Caco-2 (cell line): ENCODE measurements at regions not wholly inside any gene's neighbourhood (a gene's known extent, or its start where the extent isn't known, plus 50 kb on each side); places are given as distances from the start of the nearest gene placed in this dataset.

Experiments used
- BruUV-seq: library from RNA; stranded (reverse); fragments of 400-500 nt; replicated peaks from 2 replicates; lab custom pipeline; 2021; lab: Mats Ljungman, UMichigan
- CTCF ChIA-PET: fragments of 300-600 bp; sonication (Branson Sonifier 250); formaldehyde crosslinking; loops from one replicate; lab custom pipeline; 2022; ENCODE audit warnings: antibody characterized with exemption; lab: Charles Lee
- POLR2A ChIA-PET: fragments of 300-600 bp; sonication (Branson Sonifier 250); formaldehyde crosslinking; loops from one replicate; lab custom pipeline; 2022; ENCODE audit warnings: antibody characterized with exemption; lab: Charles Lee
- DNase-seq, 2 experiments: peaks; one replicate each; pipeline versions ENCODE4 v3.0.0 to v3.0.0-alpha.2; 2020 to 2022
- H3K27me3 ChIP-seq: replicated peaks from 2 replicates; pipeline ENCODE4 v1.6.0; 2011; ENCODE audit warnings: low read length; ENCODE audit not compliant: control insufficient read depth, insufficient read depth
- H3K36me3 ChIP-seq: 2 replicates; pipeline ENCODE4 v1.5.1; 2011; ENCODE audit warnings: low read length; ENCODE audit not compliant: control insufficient read depth, insufficient read depth
- H3K4me1 ChIP-seq: fragments of 250-450 bp; sonication (Bioruptor Pico); 2 replicates; pipeline ENCODE4 v1.5.1; 2020; ENCODE audit warnings: mild to moderate bottlenecking
- H3K4me3 ChIP-seq: 2 replicates; pipeline ENCODE4 v1.5.1; 2011; ENCODE audit warnings: low read depth, mild to moderate bottlenecking, control low read depth, low read length
- H3K9me3 ChIP-seq: fragments of 250-450 bp; sonication (Bioruptor Pico); 2 replicates; pipeline ENCODE4 v1.5.1; 2020; ENCODE audit warnings: mild to moderate bottlenecking, moderate library complexity
- H3K27ac Mint-ChIP-seq: one replicate; pipeline ENCODE4 v1.8.0; 2022; ENCODE audit warnings: mixed read lengths; ENCODE audit not compliant: unreplicated experiment
- H3K27me3 Mint-ChIP-seq: one replicate; pipeline ENCODE4 v1.8.0; 2022; ENCODE audit warnings: mixed read lengths; ENCODE audit not compliant: insufficient read depth, unreplicated experiment
- H3K36me3 Mint-ChIP-seq: one replicate; pipeline ENCODE4 v1.8.0; 2022; ENCODE audit warnings: mild to moderate bottlenecking, mixed read lengths; ENCODE audit not compliant: insufficient read depth, unreplicated experiment
- H3K4me1 Mint-ChIP-seq: one replicate; pipeline ENCODE4 v1.8.0; 2022; ENCODE audit warnings: low read depth, mixed read lengths; ENCODE audit not compliant: unreplicated experiment
- H3K4me3 Mint-ChIP-seq: one replicate; pipeline ENCODE4 v1.8.0; 2022; ENCODE audit warnings: mild to moderate bottlenecking, moderate library complexity, mixed read lengths; ENCODE audit not compliant: unreplicated experiment
- H3K9me3 Mint-ChIP-seq: one replicate; pipeline ENCODE4 v1.8.0; 2022; ENCODE audit warnings: mixed read lengths; ENCODE audit not compliant: unreplicated experiment
- intact Hi-C: fragments of 100-400 bp; cut with micrococcal nuclease; formaldehyde crosslinking; loops from one replicate; pipeline ENCODE4 v1.10.0; 2022; ENCODE audit not compliant: unreplicated experiment
- TF ChIP-seq, protein P1 (sequence below), 2 experiments: fragments of 200-600 bp in 1 of 2; IDR thresholded peaks; 1 replicate in 1 of 2; 2 replicates in 1 of 2; pipeline versions ENCODE4 v1.5.1 to v1.8.0; 2011 to 2022; ENCODE audit warnings: antibody characterized with exemption in 1 of 2, control low read depth in 1 of 2, inconsistent platforms in 1 of 2, low read depth in 1 of 2, low read length in 1 of 2, mild to moderate bottlenecking in 1 of 2, moderate library complexity in 1 of 2; ENCODE audit not compliant: insufficient read depth in 1 of 2, severe bottlenecking in 1 of 2, unreplicated experiment in 1 of 2

DNA sequence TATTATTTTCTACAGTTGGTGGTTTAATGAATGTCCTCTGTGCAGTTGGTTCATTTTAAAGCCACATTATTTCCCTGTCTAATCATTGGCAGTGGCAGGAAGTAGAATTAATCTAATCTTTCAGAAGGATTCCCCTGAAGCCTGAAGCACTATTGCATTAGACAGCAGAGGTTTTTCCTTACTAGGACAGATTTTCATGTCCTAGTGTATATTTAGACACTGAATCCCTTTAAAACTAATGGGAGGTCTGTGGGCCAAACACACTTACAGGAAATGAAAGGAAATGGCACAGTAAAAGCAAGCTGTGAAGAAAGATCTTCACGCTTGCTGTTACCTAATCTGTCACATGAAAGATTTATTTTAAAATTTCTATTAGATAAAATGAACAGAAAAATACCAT, 165.2 kb downstream of the SLC39A8 start:
- H3K27me3 Mint-ChIP-seq = no peaks in the 10 kb centered on the region
- Histone ChIP-seq H3K4me3 (no peak overlapping the region), H3K4me1 (no peaks in the 10 kb centered on the region), H3K27me3 (no peaks in the 10 kb centered on the region), H3K36me3 (no peaks in the 10 kb centered on the region), H3K9me3 (no peaks in the 10 kb centered on the region)
- BruUV-seq = no TSS peak
- H3K4me1 Mint-ChIP-seq = no peaks in the 10 kb centered on the region
- intact Hi-C loops = no loop called here
- no peaks in the 10 kb centered on the region for H3K36me3 Mint-ChIP-seq
- DNase-seq = no peak
- H3K9me3 Mint-ChIP-seq = no peaks in the 10 kb centered on the region
- POLR2A ChIA-PET = no interaction called here
- no peak overlapping the region for H3K4me3 Mint-ChIP-seq
- CTCF ChIA-PET = no interaction called here
- no peak overlapping the region for H3K27ac Mint-ChIP-seq
- TF ChIP-seq, protein P1, sequence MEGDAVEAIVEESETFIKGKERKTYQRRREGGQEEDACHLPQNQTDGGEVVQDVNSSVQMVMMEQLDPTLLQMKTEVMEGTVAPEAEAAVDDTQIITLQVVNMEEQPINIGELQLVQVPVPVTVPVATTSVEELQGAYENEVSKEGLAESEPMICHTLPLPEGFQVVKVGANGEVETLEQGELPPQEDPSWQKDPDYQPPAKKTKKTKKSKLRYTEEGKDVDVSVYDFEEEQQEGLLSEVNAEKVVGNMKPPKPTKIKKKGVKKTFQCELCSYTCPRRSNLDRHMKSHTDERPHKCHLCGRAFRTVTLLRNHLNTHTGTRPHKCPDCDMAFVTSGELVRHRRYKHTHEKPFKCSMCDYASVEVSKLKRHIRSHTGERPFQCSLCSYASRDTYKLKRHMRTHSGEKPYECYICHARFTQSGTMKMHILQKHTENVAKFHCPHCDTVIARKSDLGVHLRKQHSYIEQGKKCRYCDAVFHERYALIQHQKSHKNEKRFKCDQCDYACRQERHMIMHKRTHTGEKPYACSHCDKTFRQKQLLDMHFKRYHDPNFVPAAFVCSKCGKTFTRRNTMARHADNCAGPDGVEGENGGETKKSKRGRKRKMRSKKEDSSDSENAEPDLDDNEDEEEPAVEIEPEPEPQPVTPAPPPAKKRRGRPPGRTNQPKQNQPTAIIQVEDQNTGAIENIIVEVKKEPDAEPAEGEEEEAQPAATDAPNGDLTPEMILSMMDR (IDR thresholded peaks at IDR 0.05; ENCODE audit: insufficient read depth in 1 of 2, low read depth in 1 of 2, low read length in 1 of 2, severe bottlenecking in 1 of 2, unreplicated experiment in 1 of 2) = no peak

DNA sequence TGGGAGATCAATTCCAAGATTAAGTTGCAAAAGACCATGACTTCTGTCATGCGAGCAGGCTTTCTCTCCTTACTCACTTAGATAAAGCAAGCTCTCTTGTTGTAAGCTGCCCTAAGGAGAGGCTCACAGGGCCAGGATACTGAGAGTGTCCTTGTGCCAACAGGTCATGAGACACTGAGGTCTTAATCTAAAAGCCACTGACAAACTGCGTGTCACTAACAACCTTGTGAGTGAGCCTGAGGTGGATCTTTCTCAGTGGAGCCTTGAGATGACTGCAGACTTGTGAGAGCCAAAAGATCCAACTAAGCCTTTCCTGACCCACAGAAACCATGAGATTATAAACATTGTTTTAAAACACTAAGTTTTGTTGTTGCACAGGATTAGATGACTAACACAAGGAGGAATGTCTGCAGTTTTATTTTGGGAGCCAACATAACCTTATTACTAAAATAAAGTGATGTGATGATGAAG, 170.5 kb downstream of the SLC39A8 start:
- BruUV-seq = no TSS peak
- Histone ChIP-seq H3K27me3 (no peaks in the 10 kb centered on the region), H3K4me3 (no peak overlapping the region), H3K36me3 (no peaks in the 10 kb centered on the region), H3K4me1 (no peaks in the 10 kb centered on the region), H3K9me3 (no peaks in the 10 kb centered on the region)
- DNase-seq = no peak
- H3K27me3 Mint-ChIP-seq = no peaks in the 10 kb centered on the region
- no peak overlapping the region for H3K4me3 Mint-ChIP-seq
- intact Hi-C loops = no loop called here
- H3K4me1 Mint-ChIP-seq = no peaks in the 10 kb centered on the region
- TF ChIP-seq, protein P1 (IDR thresholded peaks at IDR 0.05; ENCODE audit: insufficient read depth in 1 of 2, low read depth in 1 of 2, low read length in 1 of 2, severe bottlenecking in 1 of 2, unreplicated experiment in 1 of 2) = no peak
- no peaks in the 10 kb centered on the region for H3K36me3 Mint-ChIP-seq
- H3K9me3 Mint-ChIP-seq = no peaks in the 10 kb centered on the region
- no peak overlapping the region for H3K27ac Mint-ChIP-seq
- POLR2A ChIA-PET = no interaction called here
- CTCF ChIA-PET = no interaction called here

DNA sequence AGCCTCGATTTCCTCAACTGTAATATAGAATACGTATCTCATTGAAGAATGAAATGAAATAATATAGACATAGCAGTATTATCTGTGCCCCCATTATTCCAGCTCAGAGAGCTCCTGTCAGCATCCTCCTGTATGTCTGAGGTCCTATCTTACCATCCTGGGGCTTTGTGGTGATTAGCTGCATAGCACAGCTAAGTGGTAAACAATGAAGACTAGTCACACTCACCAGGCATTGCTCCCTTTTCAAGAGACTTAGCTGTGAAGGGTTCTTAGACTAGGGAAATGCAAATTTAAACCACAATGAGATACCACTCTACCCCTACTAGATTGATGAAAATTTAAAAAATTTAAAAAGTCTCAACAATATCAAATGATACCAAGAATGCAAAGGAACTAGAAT, 172.9 kb downstream of the SLC39A8 start:
- H3K4me1 ChIP-seq = no peaks in the 10 kb centered on the region
- no TSS peak for BruUV-seq
- Mint-ChIP-seq H3K9me3 (no peaks in the 10 kb centered on the region), H3K4me3 (no peak overlapping the region), H3K36me3 (no peaks in the 10 kb centered on the region), H3K27ac (no peak overlapping the region), H3K4me1 (no peaks in the 10 kb centered on the region), H3K27me3 (no peaks in the 10 kb centered on the region)
- CTCF ChIA-PET = no interaction called here
- TF ChIP-seq, protein P1 (IDR thresholded peaks at IDR 0.05; ENCODE audit: insufficient read depth in 1 of 2, low read depth in 1 of 2, low read length in 1 of 2, severe bottlenecking in 1 of 2, unreplicated experiment in 1 of 2) = no peak
- intact Hi-C loops = no loop called here
- no peak overlapping the region for H3K4me3 ChIP-seq
- DNase-seq = no peak
- no peaks in the 10 kb centered on the region for H3K36me3 ChIP-seq
- POLR2A ChIA-PET = no interaction called here
- no peaks in the 10 kb centered on the region for H3K9me3 ChIP-seq
- H3K27me3 ChIP-seq = no peaks in the 10 kb centered on the region
